HEK293 (cell line): ENCODE measurements at regions not wholly inside any gene's neighbourhood (a gene's known extent, or its start where the extent isn't known, plus 50 kb on each side); places are given as distances from the start of the nearest gene placed in this dataset.

ENCODE experiments used
- CTCF ChIA-PET: fragments of 350-600 bp; formaldehyde crosslinking; extraction: SDS; loops from one replicate; lab custom pipeline; 2021; ENCODE audit warnings: antibody characterized with exemption; lab: Yijun Ruan, JAX
- POLR2A ChIA-PET: fragments of 300-600 bp; formaldehyde crosslinking; extraction: SDS; loops from one replicate; lab custom pipeline; 2020; ENCODE audit warnings: antibody characterized with exemption, inconsistent platforms; lab: Yijun Ruan, JAX
- H3K27ac ChIP-seq: fragments of 200-500 bp; sonication (Bioruptor generic); 2 replicates; pipeline ENCODE4 v1.5.1; 2014; ENCODE audit warnings: low read depth, low read length, control low read depth, inconsistent platforms; ENCODE audit errors: extremely low read depth
- H3K36me3 ChIP-seq, 2 experiments: fragments of 200-500 bp in 1 of 2; sonication (Bioruptor generic) in 1 of 2; 1 replicate in 1 of 2; 2 replicates in 1 of 2; pipeline ENCODE4 v1.5.1; 2014 to 2017; ENCODE audit warnings: inconsistent platforms in 2 of 2, low read length in 2 of 2; ENCODE audit not compliant: control insufficient read depth in 2 of 2, insufficient read depth in 1 of 2
- H3K4me1 ChIP-seq: fragments of 200-500 bp; sonication (Bioruptor generic); 2 replicates; pipeline ENCODE4 v1.5.1; 2014; ENCODE audit warnings: mild to moderate bottlenecking, low read length, inconsistent platforms; ENCODE audit not compliant: control insufficient read depth, insufficient read depth
- H3K4me3 ChIP-seq: 2 replicates; pipeline ENCODE4 v1.5.1; 2011; ENCODE audit warnings: low read depth, mild to moderate bottlenecking, control low read depth, low read length, moderate library complexity
- H3K9me3 ChIP-seq: fragments of 200-500 bp; sonication (Bioruptor generic); 2 replicates; pipeline ENCODE4 v1.5.1; 2014; ENCODE audit warnings: low read depth, low read length, inconsistent platforms; ENCODE audit not compliant: control insufficient read depth, insufficient read depth
- EGR2 ChIP-seq: fragments of 450-650 bp; formaldehyde crosslinking; IDR thresholded peaks from 2 replicates; pipeline ENCODE4 v1.5.1; 2016; ENCODE audit warnings: low read depth, missing biosample characterization, missing genetic modification characterization
- GFI1B ChIP-seq: fragments of 450-650 bp; formaldehyde crosslinking; IDR thresholded peaks from 2 replicates; pipeline ENCODE4 v1.5.1; 2016; ENCODE audit warnings: missing biosample characterization, missing genetic modification characterization
- GLI2 ChIP-seq: fragments of 450-650 bp; formaldehyde crosslinking; IDR thresholded peaks from 2 replicates; pipeline ENCODE4; 2017; ENCODE audit warnings: missing biosample characterization, missing genetic modification characterization, low read depth, borderline replicate concordance
- GLI4 ChIP-seq: fragments of 450-650 bp; formaldehyde crosslinking; IDR thresholded peaks from 2 replicates; pipeline ENCODE4 v1.5.1; 2016; ENCODE audit warnings: missing biosample characterization, missing genetic modification characterization
- MEIS1 ChIP-seq: sonication (generic); formaldehyde crosslinking; IDR thresholded peaks from 2 replicates; pipeline ENCODE4 v1.8.1; 2022; ENCODE audit warnings: missing genetic modification reagents, mild to moderate bottlenecking, borderline replicate concordance
- OSR2 ChIP-seq: fragments of 450-650 bp; formaldehyde crosslinking; IDR thresholded peaks from 2 replicates; pipeline ENCODE4 v1.5.1; 2016; ENCODE audit warnings: missing biosample characterization, missing genetic modification characterization
- PRDM1 ChIP-seq: fragments of 450-650 bp; formaldehyde crosslinking; IDR thresholded peaks from 2 replicates; pipeline ENCODE4; 2016; ENCODE audit warnings: missing biosample characterization, missing genetic modification characterization
- SP2 ChIP-seq: fragments of 450-650 bp; formaldehyde crosslinking; IDR thresholded peaks from 2 replicates; pipeline ENCODE4 v1.5.1; 2016; ENCODE audit warnings: missing biosample characterization, missing genetic modification characterization
- SP7 ChIP-seq: fragments of 450-650 bp; formaldehyde crosslinking; IDR thresholded peaks from 2 replicates; pipeline ENCODE4 v1.5.1; 2016; ENCODE audit warnings: missing biosample characterization, missing genetic modification characterization
- YY1 ChIP-seq: fragments of 450-650 bp; formaldehyde crosslinking; IDR thresholded peaks from 2 replicates; pipeline ENCODE4 v1.5.1; 2018; ENCODE audit warnings: missing biosample characterization, missing genetic modification characterization
- ZBTB21 ChIP-seq: fragments of 450-650 bp; formaldehyde crosslinking; IDR thresholded peaks from 2 replicates; pipeline ENCODE4 v1.5.1; 2017; ENCODE audit warnings: missing biosample characterization, missing genetic modification characterization
- ZNF174 ChIP-seq: fragments of 450-650 bp; formaldehyde crosslinking; IDR thresholded peaks from 2 replicates; pipeline ENCODE4 v1.5.0; 2017; ENCODE audit warnings: missing biosample characterization, mild to moderate bottlenecking, missing genetic modification characterization
- ZNF2 ChIP-seq: fragments of 450-650 bp; formaldehyde crosslinking; IDR thresholded peaks from 2 replicates; pipeline ENCODE4 v1.5.1; 2016; ENCODE audit warnings: missing biosample characterization, missing genetic modification characterization
- ZNF23 ChIP-seq: fragments of 450-650 bp; formaldehyde crosslinking; IDR thresholded peaks from 2 replicates; pipeline ENCODE4 v1.5.1; 2016; ENCODE audit warnings: missing biosample characterization, missing genetic modification characterization, borderline replicate concordance
- ZNF302 ChIP-seq: fragments of 450-650 bp; formaldehyde crosslinking; IDR thresholded peaks from 2 replicates; pipeline ENCODE4 v1.5.1; 2016; ENCODE audit warnings: missing biosample characterization, missing genetic modification characterization, low read depth
- ZNF341 ChIP-seq: fragments of 450-650 bp; formaldehyde crosslinking; IDR thresholded peaks from 2 replicates; pipeline ENCODE4; 2016; ENCODE audit warnings: low read depth, missing biosample characterization, missing genetic modification characterization
- ZNF394 ChIP-seq: fragments of 450-650 bp; formaldehyde crosslinking; IDR thresholded peaks from 2 replicates; pipeline ENCODE4 v1.5.1; 2016; ENCODE audit warnings: missing biosample characterization, missing genetic modification characterization, mild to moderate bottlenecking, moderate library complexity, borderline replicate concordance
- ZNF501 ChIP-seq: fragments of 450-650 bp; formaldehyde crosslinking; IDR thresholded peaks from 2 replicates; pipeline ENCODE4 v1.5.1; 2016; ENCODE audit warnings: missing biosample characterization, missing genetic modification characterization
- ZNF555 ChIP-seq: fragments of 450-650 bp; formaldehyde crosslinking; conservative IDR thresholded peaks from 2 replicates; pipeline ENCODE4 v1.5.1; 2017; ENCODE audit warnings: missing biosample characterization, mild to moderate bottlenecking, missing genetic modification characterization, inconsistent platforms
- ZNF600 ChIP-seq: fragments of 450-650 bp; formaldehyde crosslinking; IDR thresholded peaks from 2 replicates; pipeline ENCODE4 v1.5.1; 2016; ENCODE audit warnings: missing biosample characterization, missing genetic modification characterization
- ZNF660 ChIP-seq: fragments of 450-650 bp; IDR thresholded peaks from 2 replicates; pipeline ENCODE4 v1.5.1; 2018; ENCODE audit warnings: missing biosample characterization, mild to moderate bottlenecking, missing genetic modification characterization
- ZNF768 ChIP-seq: fragments of 450-650 bp; formaldehyde crosslinking; IDR thresholded peaks from 2 replicates; pipeline ENCODE4 v1.5.1; 2018; ENCODE audit warnings: missing biosample characterization, mild to moderate bottlenecking, missing genetic modification characterization
- ZNF792 ChIP-seq: fragments of 450-650 bp; formaldehyde crosslinking; IDR thresholded peaks from 2 replicates; pipeline ENCODE4 v1.5.1; 2016; ENCODE audit warnings: missing biosample characterization, missing genetic modification characterization
- ZNF843 ChIP-seq: fragments of 450-650 bp; formaldehyde crosslinking; IDR thresholded peaks from 2 replicates; pipeline ENCODE4 v1.5.1; 2016; ENCODE audit warnings: missing biosample characterization, missing genetic modification characterization
- TF ChIP-seq, protein P1 (sequence below): fragments of 450-650 bp; formaldehyde crosslinking; conservative IDR thresholded peaks from 2 replicates; pipeline ENCODE4 v1.5.1; 2016; ENCODE audit warnings: low read depth, missing biosample characterization, missing genetic modification characterization
- TF ChIP-seq, protein P2 (sequence below): fragments of 450-650 bp; formaldehyde crosslinking; conservative IDR thresholded peaks from 2 replicates; pipeline ENCODE4 v1.5.1; 2016; ENCODE audit warnings: low read depth, missing biosample characterization, missing genetic modification characterization
- TF ChIP-seq, protein P3 (sequence below): fragments of 450-650 bp; formaldehyde crosslinking; IDR thresholded peaks from 2 replicates; pipeline ENCODE4 v1.5.1; 2016; ENCODE audit warnings: missing biosample characterization, missing genetic modification characterization

DNA sequence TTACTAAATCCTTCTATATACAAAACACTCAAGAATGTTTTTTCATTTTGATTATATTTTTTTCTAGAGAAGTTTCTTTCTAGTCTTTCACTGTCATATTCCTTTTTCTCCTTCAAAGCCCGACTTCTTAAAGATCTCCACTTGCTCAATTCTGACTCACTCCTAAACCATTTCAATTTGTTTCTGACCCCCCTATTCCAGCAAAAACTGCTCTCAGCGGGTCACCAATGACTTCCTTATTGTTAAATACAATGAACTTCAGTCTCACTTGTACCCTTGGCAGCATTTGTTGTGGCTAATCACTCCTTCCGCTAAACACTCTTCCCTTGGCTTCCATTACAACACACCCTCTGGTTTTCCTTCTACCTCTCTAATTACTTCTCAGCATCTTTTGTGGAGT is 111.1 kb upstream of the RBBP8 start:
- Histone ChIP-seq H3K36me3 (no peaks in the 10 kb centered on the region), H3K4me1 (no peaks in the 10 kb centered on the region; the same call in 1 of the 2 replicates), H3K9me3 (no peaks in the 10 kb centered on the region), H3K4me3 (no peak overlapping the region), H3K27ac (no peak overlapping the region)
- ChIA-PET CTCF (interaction anchor here (1.0 to 2.4 kb wide), 4 partner anchors 8 to 694 kb away, joined by 3 to 8 read pairs (median 4); no protein-coding TSS in a partner anchor), POLR2A (no interaction called here)
- TF ChIP-seq ZNF843: no peak
- 0 out of 2 replicates have a peak, but pooled peaks have one; percentile 24 for TF ChIP-seq ZNF660
- TF ChIP-seq OSR2: peak; percentile 54
- TF ChIP-seq, protein P1, sequence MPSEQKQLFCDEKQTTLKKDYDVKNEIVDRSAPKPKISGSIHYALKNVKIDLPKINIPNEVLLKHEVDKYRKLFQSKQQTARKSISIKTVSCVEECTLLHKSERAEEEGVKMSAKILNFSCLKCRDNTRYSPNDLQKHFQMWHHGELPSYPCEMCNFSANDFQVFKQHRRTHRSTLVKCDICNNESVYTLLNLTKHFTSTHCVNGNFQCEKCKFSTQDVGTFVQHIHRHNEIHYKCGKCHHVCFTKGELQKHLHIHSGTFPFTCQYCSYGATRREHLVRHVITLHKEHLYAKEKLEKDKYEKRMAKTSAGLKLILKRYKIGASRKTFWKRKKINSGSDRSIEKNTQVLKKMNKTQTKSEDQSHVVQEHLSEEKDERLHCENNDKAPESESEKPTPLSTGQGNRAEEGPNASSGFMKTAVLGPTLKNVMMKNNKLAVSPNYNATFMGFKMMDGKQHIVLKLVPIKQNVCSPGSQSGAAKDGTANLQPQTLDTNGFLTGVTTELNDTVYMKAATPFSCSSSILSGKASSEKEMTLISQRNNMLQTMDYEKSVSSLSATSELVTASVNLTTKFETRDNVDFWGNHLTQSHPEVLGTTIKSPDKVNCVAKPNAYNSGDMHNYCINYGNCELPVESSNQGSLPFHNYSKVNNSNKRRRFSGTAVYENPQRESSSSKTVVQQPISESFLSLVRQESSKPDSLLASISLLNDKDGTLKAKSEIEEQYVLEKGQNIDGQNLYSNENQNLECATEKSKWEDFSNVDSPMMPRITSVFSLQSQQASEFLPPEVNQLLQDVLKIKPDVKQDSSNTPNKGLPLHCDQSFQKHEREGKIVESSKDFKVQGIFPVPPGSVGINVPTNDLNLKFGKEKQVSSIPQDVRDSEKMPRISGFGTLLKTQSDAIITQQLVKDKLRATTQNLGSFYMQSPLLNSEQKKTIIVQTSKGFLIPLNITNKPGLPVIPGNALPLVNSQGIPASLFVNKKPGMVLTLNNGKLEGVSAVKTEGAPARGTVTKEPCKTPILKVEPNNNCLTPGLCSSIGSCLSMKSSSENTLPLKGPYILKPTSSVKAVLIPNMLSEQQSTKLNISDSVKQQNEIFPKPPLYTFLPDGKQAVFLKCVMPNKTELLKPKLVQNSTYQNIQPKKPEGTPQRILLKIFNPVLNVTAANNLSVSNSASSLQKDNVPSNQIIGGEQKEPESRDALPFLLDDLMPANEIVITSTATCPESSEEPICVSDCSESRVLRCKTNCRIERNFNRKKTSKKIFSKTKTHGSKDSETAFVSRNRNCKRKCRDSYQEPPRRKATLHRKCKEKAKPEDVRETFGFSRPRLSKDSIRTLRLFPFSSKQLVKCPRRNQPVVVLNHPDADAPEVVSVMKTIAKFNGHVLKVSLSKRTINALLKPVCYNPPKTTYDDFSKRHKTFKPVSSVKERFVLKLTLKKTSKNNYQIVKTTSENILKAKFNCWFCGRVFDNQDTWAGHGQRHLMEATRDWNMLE (tag by site-specific recombination): no peak
- no peak for TF ChIP-seq GLI2 (tag by site-specific recombination)
- TF ChIP-seq ZNF23: no peak
- no peak for TF ChIP-seq ZNF501 (tag by site-specific recombination)
- TF ChIP-seq PRDM1 (tag by site-specific recombination): peak; percentile 69
- TF ChIP-seq ZBTB21 (tag by site-specific recombination): no peak
- no peak for TF ChIP-seq ZNF555 (tag by site-specific recombination)
- TF ChIP-seq YY1: no peak
- no peak for TF ChIP-seq EGR2 (tag by site-specific recombination)
- TF ChIP-seq, protein P2, sequence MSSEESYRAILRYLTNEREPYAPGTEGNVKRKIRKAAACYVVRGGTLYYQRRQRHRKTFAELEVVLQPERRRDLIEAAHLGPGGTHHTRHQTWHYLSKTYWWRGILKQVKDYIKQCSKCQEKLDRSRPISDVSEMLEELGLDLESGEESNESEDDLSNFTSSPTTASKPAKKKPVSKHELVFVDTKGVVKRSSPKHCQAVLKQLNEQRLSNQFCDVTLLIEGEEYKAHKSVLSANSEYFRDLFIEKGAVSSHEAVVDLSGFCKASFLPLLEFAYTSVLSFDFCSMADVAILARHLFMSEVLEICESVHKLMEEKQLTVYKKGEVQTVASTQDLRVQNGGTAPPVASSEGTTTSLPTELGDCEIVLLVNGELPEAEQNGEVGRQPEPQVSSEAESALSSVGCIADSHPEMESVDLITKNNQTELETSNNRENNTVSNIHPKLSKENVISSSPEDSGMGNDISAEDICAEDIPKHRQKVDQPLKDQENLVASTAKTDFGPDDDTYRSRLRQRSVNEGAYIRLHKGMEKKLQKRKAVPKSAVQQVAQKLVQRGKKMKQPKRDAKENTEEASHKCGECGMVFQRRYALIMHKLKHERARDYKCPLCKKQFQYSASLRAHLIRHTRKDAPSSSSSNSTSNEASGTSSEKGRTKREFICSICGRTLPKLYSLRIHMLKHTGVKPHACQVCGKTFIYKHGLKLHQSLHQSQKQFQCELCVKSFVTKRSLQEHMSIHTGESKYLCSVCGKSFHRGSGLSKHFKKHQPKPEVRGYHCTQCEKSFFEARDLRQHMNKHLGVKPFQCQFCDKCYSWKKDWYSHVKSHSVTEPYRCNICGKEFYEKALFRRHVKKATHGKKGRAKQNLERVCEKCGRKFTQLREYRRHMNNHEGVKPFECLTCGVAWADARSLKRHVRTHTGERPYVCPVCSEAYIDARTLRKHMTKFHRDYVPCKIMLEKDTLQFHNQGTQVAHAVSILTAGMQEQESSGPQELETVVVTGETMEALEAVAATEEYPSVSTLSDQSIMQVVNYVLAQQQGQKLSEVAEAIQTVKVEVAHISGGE: no peak
- no peak for TF ChIP-seq ZNF600
- no peak for TF ChIP-seq ZNF792 (tag by site-specific recombination)

DNA sequence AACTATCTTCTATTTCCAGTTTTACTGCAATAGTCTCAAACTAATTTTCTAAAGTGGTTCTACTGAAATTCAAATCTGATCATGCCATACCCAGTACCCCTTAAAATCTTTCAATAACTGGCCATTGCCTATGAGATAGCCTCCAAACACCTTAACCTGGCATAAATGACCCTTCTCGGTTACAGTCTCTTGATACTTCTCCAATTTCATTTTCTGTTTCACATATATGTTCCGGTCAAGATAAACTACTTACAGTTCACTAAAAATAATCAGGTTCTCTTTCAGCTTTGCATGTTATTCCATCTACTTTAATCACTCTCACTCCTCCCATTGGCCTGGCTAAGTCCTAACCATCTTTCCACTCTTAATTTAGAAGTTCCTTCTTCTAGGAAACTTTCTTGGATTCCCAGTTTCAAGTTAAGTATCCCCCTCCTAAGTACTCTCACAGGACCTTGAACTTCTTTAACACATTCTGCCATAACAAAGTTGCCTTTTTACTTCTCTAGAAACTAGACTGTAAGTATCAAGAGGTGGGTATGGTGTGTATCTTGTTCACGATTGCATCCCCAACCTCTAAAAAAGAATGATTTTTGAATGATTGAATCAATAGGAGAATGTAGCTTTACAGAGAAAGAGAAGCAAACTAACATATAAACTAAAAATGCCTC is 110.2 kb upstream of the RBBP8 start:
- Histone ChIP-seq H3K9me3 (no peaks in the 10 kb centered on the region), H3K27ac (no peak overlapping the region), H3K4me1 (no peaks in the 10 kb centered on the region), H3K36me3 (no peaks in the 10 kb centered on the region), H3K4me3 (no peak overlapping the region)
- ChIA-PET POLR2A (no interaction called here), CTCF (interaction anchor here (0.7 to 2.4 kb wide), 3 partner anchors 9 to 60 kb away, joined by 3 to 8 read pairs (median 5); no protein-coding TSS in a partner anchor)
- TF ChIP-seq MEIS1 (CRISPR knock-in tag) (no peak), ZNF394 (tag by site-specific recombination) (no peak), GLI4 (tag by site-specific recombination) (no peak), ZNF174 (tag by site-specific recombination) (no peak), ZNF302 (tag by site-specific recombination) (no peak), ZNF768 (tag by site-specific recombination) (no peak), SP7 (tag by site-specific recombination) (no peak), SP2 (tag by site-specific recombination) (no peak), ZNF341 (tag by site-specific recombination) (no peak), ZNF2 (tag by site-specific recombination) (no peak), GFI1B (tag by site-specific recombination) (no peak)
- TF ChIP-seq, protein P3, sequence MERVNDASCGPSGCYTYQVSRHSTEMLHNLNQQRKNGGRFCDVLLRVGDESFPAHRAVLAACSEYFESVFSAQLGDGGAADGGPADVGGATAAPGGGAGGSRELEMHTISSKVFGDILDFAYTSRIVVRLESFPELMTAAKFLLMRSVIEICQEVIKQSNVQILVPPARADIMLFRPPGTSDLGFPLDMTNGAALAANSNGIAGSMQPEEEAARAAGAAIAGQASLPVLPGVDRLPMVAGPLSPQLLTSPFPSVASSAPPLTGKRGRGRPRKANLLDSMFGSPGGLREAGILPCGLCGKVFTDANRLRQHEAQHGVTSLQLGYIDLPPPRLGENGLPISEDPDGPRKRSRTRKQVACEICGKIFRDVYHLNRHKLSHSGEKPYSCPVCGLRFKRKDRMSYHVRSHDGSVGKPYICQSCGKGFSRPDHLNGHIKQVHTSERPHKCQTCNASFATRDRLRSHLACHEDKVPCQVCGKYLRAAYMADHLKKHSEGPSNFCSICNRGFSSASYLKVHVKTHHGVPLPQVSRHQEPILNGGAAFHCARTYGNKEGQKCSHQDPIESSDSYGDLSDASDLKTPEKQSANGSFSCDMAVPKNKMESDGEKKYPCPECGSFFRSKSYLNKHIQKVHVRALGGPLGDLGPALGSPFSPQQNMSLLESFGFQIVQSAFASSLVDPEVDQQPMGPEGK (tag by site-specific recombination): no peak
